ENCODE measurements at regions not wholly inside any gene's neighbourhood (a gene's known extent, or its start where the extent isn't known, plus 50 kb on each side); places are given as distances from the start of the nearest gene placed in this dataset.
"Not testable (repeated sequence)": the region's sequence is repeated elsewhere in the genome, so short reads cannot be mapped to it uniquely, and the experiment has no call there.

- DNase-seq = no peak
These were observed 408.2 kb upstream of the NR3C2 start for GRCh38 chr4:148850257-148850995.

DNA sequence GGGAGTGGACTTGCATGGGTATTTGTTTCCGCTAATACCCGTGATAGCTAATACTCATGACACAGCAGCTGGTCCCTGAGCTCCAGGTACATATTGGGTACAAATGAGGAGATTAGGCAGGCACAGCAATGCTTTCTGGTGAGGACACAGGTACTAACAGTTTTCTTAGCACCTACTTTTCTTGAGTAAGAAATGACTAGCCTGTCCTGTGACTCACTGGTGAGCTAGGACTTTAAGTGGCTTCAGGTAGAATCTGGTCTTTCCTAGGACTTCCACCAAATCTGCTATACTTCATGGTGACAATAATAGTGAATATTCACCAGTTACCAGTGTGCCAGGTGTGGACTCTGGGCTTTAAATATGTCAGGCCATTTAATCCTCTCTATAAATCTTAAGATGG is 407.4 kb upstream of the NR3C2 start:
- DNase-seq = no peak

DNA sequence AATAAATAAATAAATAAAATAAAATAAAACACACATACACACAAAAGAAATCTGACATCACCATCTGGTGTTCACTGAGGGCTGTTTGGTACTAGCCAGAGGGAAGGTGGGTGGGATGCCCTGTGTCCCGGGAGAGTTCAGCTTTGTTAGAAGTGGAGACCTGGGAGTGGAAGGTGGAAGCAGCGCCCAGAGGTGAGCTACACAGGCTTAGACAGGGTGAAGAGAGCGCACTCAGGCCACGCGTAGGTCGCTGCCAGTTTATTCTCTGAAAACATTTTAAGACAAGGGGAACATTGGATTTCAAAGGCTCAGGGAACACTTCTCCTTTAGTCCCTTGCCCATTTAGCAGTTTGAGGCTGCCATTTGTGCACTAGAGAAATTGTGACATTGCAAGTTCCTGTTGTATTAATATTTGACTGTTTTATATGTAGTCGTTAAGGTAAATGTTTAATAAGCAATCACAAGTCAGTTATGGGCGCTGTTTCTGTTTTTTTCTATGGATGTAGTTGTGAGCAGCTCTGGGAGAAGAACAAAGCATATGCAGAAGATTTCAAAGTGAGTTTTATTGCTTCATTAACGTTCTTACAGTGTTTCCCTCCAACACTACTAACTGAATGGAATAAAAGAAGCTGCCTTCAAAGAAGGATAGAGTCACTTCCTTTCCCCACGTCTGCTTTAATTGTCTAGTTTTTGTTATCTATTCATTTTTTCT is 405.5 kb upstream of the NR3C2 start:
- DNase-seq = no peak

DNA sequence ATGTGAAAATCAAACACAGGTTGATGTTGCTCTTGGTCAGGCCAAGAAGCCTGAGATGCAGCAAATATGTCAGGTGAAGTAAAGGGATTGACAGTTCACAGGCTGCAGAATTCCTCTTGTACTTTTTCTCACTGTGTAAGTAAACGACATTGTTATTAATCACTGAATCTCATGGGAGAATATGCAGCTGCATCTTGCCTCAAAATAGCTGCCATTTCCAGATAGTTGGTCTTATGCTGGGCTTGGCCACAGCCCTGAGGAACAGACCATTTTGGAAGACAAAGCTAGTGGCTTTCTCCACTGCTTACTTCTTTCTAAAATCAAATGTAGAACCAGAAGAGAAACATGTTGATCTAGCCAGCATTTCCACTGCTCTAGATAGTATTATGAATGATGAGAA is 403.4 kb upstream of the NR3C2 start:
- no peak for DNase-seq

DNA sequence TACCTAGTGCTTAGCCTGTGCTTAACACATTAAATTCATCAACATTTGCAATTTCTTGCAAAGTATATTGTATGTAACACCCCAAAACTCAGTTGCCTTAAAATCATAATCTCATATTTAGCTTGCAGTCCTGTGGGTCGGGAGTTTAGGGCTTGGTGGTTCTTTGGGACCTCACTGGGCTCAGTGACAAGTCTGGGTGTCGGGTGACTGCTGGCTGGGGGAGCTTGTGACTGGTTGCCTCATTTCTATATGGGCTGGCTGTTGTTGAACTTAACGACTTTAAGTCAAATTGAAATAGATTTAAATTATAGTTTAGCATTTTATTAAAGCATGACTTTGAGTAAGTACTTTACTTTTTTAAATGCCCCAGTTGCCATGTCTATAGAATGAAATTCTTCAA is 401.4 kb upstream of the NR3C2 start:
- DNase-seq = no peak

GRCh38 chr4:148842843-148843242 is 400.6 kb upstream of the NR3C2 start:
- DNase-seq = no peak

DNA sequence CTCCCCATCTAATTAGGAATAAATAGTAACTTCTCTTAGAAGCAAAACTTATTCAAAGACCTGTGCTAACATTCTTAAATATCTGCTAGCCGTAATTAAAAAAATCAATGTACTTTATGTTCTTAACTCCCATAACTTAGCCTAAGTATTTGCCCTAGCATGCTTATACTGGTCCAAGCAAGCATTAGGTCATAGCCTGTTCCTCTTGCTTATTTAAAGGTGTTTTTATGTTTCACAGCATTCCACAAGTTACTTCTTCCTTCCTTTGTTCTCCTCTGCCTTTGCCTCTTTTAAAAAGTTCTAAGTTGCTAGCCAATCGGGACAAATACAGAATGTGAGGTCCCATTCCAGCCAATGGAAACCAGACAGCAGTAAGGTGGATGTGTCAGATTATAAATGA is 395.4 kb upstream of the NR3C2 start:
- not testable (repeated sequence) for DNase-seq

- DNase-seq = no peak
These were observed 392.8 kb upstream of the NR3C2 start for GRCh38 chr4:148834804-148835631.

DNA sequence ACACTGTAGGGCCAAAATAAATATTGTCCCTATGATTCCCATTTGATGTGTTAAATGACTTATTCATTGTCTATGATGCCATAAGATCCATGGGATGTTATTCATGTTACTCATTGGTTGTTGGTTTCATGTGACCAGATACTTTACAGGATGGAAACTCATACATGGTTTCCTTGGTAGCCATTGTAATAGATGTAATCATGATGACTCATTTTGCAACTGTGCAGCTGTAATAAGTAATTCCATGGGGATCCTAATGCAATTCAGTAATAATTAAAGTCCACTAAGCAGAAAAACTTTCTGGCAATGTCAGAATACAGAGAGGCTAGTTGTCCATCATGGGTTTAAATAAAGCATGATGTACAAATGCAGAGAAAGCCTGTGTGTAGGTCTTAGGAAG is 389.7 kb upstream of the NR3C2 start:
- DNase-seq = no peak

GRCh38 chr4:148828291-148828690 is 386.1 kb upstream of the NR3C2 start:
- DNase-seq = no peak

- DNase-seq = no peak
These were observed 385.6 kb upstream of the NR3C2 start for GRCh38 chr4:148827781-148828180.

- DNase-seq = no peak
These were observed 381.2 kb upstream of the NR3C2 start for GRCh38 chr4:148823419-148823769.

- DNase-seq = no peak
These were observed 380.6 kb upstream of the NR3C2 start for GRCh38 chr4:148822572-148823418.

- no peak for DNase-seq
These were observed 371.8 kb upstream of the NR3C2 start for GRCh38 chr4:148814030-148814429.

- no peak for DNase-seq
These were observed 371.1 kb upstream of the NR3C2 start for GRCh38 chr4:148813289-148813688.

- DNase-seq = no peak
These were observed 369.9 kb upstream of the NR3C2 start for GRCh38 chr4:148812101-148812500.

- DNase-seq = no peak
These were observed 368.2 kb upstream of the NR3C2 start for GRCh38 chr4:148810461-148810860.

GRCh38 chr4:148808416-148808815 is 366.2 kb upstream of the NR3C2 start:
- DNase-seq = no peak

DNA sequence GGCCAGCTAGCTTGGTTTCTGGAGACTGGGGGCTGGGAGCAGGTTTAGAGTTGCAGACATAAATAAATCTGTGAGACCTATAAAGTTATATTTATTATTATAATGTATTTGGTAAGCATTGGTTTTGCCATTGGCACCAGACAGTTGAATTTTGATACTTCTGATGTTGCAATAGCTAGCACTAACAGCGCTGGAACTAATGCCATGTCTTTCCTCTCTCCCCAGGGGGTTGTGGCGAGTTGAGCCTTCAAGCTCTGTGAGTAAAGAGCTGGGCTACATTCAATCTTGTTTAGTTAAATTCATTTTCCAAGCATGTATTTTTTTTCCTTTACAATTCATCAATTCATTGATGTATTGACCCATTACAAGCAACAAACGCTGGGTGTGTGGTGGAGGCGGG is 358.7 kb upstream of the NR3C2 start:
- no peak for DNase-seq

GRCh38 chr4:148800336-148800885 is 358.2 kb upstream of the NR3C2 start:
- no peak for DNase-seq

- no peak for DNase-seq
These were observed 353.1 kb upstream of the NR3C2 start for GRCh38 chr4:148795156-148795864.

GRCh38 chr4:148793221-148793620 is 351.0 kb upstream of the NR3C2 start:
- no peak for DNase-seq
